DMS 273 (cell line): ENCODE measurements at regions not wholly inside any gene's neighbourhood (a gene's known extent, or its start where the extent isn't known, plus 50 kb on each side); places are given as distances from the start of the nearest gene placed in this dataset.
A peak's percentile ranks its signal among the peaks of the same experiment; 100 is the strongest.
"Not testable (repeated sequence)": the region's sequence is repeated elsewhere in the genome, so short reads cannot be mapped to it uniquely, and the experiment has no call there.

ENCODE experiments used
- DNase-seq: peaks from one replicate; lab custom pipeline; 2025; ENCODE audit not compliant: unreplicated experiment; lab: John Stamatoyannopoulos, UW

- DNase-seq = no peak
These were observed 255.5 kb downstream of the EFCAB11 start for GRCh38 chr14:89699071-89699470.

DNA sequence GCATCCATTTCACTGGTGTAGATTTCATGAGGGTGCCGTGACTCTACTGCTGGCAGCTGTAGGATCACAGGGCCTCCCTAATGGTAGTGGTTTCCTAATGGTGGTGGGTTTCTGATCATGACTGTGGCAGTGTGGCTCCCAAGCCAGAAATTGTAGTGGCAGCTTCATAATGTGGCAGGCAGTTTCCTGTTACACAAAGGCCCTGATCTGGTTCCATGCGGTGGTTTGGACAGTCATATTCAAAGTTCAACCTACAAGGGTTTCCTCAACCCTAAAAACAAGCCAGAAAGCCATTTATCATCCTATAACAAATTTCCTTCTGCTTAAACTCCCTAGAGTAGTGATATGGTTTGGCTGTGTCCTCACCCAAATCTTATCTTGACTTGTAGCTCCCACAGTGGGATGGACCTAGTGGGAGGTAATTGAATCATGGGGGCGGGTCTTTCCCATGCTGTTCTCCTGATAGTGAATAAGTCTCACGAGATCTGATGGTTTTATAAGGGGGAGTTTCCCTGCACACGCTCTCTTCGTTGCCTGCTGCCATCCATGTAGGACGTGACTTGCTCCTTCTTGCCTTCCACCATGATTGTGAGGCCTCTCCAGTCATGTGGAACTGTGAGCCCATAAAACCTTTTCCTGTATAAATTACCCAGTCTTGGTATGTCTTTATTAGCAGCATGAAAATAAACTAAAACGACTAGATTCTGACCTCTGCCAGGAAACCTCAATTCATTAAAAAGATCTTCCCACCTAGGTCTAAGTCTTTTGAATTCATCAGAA lies 257.1 kb downstream of the EFCAB11 start:
- DNase-seq = no peak

- DNase-seq = no peak
These were observed 258.7 kb downstream of the EFCAB11 start for GRCh38 chr14:89695846-89696245.

- DNase-seq = no peak
These were observed 264.4 kb downstream of the EFCAB11 start for GRCh38 chr14:89690139-89690538.

GRCh38 chr14:89689711-89690110 lies 264.8 kb downstream of the EFCAB11 start:
- DNase-seq = not testable (repeated sequence)

GRCh38 chr14:89688507-89689211 lies 265.9 kb downstream of the EFCAB11 start:
- no peak for DNase-seq

DNA sequence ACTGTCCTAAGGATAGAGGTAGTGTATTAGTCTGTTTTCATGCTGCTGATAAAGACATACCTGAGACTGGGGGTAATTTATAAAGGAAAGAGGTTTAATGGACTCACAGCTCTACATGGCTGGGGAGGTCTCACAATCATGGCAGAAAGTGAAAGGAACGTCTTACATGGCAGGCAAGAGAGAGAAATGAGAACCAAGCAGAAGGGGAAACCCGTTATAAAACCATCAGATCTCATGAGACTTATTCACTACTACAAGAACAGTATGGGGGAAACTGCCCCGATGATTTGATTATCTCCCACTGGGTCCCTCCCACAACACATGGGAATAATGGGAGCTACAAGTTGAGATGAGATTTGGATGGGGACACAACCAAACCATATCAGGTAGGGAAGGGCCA lies 267.4 kb downstream of the EFCAB11 start:
- DNase-seq = not testable (repeated sequence)

DNA sequence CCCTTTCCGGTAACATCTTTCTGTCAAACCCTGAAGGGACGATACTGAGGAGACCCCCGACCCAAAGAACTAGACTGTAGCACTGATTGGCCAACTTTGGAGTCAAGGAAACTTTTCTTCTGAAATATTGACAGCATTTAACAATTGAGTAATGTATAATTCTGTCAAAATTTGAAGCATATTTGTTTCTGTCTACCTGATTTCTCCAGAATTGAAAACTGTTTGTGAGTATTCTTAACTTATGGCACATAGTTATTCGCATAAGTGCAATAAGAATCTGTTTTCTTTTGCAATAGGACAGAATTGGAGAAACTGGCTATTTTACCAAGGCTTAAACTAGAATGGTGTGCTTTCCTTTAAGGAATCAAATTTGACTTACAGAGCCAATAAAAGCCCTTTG lies 267.1 kb upstream of the FOXN3 start:
- no peak for DNase-seq

- DNase-seq = no peak
These were observed 264.3 kb upstream of the FOXN3 start for GRCh38 chr14:89681086-89682018.

GRCh38 chr14:89680156-89680555 lies 263.1 kb upstream of the FOXN3 start:
- no peak for DNase-seq

DNA sequence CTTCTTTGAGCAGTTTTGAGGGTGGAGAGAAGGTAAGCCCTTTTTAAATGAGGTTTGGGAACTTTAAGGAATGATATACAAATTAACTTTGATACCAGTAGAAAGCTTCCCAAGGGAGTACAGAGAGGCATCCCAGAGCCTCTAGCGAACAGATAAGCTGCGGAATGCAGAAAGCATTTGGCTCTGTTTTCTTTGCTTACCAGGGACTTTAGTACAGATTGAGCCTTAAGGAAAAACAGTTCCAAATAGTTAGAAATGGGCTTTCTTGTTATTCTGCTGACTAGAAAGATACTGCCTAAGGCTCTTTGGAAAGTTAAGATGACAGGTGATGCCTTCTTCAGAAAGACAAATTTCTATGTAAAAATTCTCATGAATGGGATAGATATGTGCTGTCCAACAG lies 261.7 kb upstream of the FOXN3 start:
- DNase-seq = no peak

- DNase-seq = no peak
These were observed 258.6 kb upstream of the FOXN3 start for GRCh38 chr14:89675590-89675989.

DNA sequence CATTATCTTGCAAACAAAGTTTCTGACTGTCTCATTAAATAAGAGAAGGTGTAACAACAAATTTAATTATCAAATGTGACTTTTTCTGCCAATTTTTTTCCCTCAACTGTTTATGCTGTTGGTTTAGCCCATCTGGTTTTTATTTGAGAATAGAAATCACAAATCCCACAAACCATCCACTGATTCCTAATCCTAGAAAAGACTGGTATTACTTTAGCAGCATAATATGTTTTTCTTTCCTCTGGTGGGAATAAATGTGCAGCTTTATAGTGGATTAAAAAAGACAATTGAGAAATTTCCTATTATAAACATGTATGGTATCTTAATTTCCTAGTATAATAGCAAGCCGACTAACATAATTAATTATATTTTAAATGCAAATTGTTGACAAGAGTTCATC lies 257.9 kb upstream of the FOXN3 start:
- no peak for DNase-seq

GRCh38 chr14:89674240-89674639 lies 257.2 kb upstream of the FOXN3 start:
- DNase-seq = no peak

DNA sequence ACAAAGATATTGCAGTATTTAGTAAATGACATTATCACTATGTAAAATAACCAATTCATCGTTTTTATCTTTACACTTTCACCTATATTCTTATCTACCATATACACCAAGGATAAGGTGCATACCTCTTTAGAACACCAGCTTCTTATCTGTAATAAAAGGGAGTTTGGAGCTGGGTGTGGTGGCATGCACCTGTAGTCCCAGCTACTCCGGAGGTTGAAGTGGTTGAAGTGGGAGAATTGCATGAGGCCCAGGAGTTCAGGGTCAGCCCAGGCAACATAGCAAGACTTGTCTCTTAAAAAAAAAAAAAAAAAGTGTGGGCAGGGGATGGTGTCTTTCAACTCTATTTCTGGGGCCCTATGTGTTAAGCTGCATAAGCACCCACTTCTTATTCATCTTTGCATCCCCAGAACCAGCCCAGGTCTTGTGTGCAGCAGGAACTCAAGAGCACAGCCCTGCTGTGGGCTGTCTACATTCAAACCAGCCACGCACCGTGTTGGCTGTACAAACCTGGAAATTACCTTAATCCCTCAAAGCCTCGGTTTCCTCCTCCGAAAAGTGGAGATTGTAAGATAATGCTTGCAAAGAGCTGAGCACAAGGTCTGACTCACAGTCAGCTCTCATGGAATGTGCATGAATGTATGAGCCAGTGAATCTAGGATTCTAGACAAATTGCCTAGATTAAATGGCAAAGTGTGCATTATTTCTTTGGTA lies 256.6 kb upstream of the FOXN3 start:
- no peak for DNase-seq

DNA sequence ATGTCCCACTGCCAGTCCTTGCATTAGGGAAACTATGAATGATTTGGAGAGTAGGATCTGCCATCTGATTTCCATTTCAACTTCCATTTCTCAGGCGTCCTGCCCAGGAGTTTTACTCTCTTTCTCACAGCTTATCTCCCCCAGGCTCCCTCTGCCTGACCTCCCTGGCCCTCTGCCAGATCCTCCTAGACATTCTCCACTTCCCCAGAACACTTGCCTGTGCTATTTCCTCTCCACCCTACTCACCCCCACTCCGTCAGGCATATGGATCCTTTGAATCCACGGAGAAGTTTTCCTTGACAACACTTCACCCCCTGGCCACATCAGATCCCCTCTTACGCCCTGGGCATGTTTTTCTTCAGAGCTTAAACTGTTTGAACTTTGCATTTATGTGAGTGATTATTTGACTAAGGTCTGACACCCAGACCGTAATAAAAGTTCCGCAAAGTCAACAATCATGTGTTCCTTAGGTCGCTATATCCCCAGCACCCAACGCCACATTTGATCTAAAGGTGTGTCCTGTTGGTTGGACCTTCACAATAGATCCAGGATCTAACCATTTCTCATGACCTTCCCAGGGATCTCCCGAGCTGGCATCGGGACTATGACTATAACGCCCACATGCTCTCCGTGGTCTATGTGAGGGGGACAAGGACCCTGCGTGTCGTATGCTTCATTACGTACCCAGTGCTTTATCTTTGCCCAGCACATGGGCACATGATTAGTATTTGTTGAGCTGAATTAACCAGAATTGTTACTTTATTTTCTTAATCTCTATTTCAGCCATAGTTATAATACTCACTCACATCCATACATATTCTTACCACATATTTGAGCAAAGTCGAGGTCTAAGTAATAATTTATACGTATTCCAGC lies 255.8 kb upstream of the FOXN3 start:
- peak; percentile 22 for DNase-seq

GRCh38 chr14:89669193-89669592 lies 252.2 kb upstream of the FOXN3 start:
- no peak for DNase-seq

- no peak for DNase-seq
These were observed 250.9 kb upstream of the FOXN3 start for GRCh38 chr14:89667983-89668382.

DNA sequence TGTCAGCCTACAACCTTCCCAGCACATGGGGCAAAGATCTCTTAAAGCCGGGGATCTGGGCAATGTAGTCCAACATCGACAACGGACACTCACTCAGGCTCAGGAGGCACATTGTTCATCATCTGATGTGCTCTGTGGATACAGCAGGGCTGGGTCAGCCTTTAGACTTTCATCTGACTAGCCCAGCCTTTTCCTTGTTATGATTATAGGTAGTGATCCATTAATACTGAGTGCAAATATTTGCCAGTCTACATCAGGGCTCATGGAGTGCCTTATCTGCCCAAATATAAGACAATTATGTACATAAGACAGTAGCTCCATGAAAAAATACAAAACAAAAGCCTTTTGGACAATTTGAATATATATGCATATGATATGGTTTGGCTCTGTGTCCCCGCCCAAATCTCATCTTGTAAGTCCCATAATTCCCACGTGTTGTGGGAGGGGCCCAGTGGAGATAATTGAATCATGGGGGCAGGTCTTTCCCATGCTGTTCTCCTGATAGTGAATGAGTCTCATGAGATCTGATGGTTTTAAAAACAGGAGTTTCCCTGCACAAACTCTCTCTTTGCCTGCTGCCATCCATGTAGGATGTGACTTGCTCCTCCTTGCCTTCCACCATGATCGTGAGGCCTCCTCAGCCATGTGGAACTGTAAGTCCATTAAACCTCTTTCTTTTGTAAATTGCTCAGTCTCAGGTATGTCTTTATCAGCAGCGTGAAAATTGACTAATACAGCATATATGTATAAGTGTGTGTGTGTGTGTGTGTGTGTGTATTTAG lies 248.5 kb upstream of the FOXN3 start:
- not testable (repeated sequence) for DNase-seq
